CD1c-positive myeloid dendritic cell (primary cell): ENCODE measurements at regions not wholly inside any gene's neighbourhood (a gene's known extent, or its start where the extent isn't known, plus 50 kb on each side); places are given as distances from the start of the nearest gene placed in this dataset.
"Not testable (repeated sequence)": the region's sequence is repeated elsewhere in the genome, so short reads cannot be mapped to it uniquely, and the experiment has no call there.

Experiments used
- DNase-seq: peaks from one replicate; pipeline ENCODE4 v3.0.0-alpha.2; 2016; ENCODE audit errors: extremely low spot score

DNA sequence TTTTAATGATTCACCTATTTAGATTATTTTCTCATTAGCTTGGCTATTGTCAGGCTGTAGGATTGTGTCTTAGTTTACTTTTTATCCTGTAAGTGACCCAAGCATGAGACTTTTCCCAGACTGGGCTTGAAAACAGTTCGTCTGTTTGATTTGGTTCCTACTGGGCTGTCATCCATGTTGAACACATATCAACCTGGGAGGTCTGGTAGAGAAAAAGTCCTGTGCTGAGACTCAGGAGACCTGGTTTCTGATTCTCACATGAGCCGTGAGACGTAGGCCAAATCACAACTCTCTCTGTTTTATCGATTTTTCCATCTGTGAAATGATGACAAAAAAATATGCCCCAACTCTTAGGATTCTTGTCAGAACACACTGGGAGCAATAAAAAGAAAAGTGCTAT lies 98.8 kb upstream of the GALNT15 start:
- DNase-seq, result no peak

DNA sequence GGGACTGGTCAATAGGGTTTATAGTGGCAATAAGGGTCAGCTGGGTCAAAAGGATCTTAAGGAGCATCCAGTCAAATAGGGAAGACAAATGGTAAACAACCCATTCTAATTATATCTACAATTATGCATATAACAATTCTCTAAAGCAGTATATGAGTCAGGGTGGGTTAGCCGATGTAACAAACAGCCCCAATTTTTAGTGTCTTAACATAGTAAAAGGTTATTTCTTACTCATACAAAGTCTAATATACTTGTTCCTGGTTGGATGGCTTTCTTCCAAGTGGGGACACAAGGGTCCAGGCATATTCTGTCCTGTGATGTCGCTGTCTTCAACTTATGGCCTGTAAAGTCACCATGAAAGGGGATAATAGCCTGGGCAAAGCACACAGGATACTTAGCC lies 97.9 kb upstream of the GALNT15 start:
- no peak for DNase-seq

GRCh38 chr3:16077146-16077545 lies 97.3 kb upstream of the GALNT15 start:
- not testable (repeated sequence) for DNase-seq

GRCh38 chr3:16077681-16078080 lies 96.8 kb upstream of the GALNT15 start:
- not testable (repeated sequence) for DNase-seq

GRCh38 chr3:16079519-16079918 lies 95.0 kb upstream of the GALNT15 start:
- DNase-seq, result no peak

- DNase-seq, result no peak
These were observed 92.8 kb upstream of the GALNT15 start for GRCh38 chr3:16081661-16082060.

DNA sequence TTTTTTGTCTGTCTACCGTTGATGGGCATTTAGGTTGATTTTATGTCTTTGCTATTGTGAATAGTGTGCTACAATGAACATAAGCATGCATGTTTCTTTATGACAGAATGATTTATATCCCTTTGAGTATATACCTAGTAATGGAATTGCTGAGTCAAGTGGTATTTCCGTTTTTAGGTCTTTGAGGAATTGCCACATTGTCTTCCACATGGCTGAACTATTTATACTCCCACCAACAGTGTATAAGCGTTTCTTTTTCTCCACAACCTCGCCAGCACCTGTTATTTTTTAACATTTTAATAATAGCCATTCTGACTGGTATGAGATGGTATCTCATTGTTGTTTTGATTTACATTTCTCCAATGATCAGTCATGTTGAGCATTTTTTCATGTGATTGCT lies 89.6 kb upstream of the GALNT15 start:
- DNase-seq, result no peak

DNA sequence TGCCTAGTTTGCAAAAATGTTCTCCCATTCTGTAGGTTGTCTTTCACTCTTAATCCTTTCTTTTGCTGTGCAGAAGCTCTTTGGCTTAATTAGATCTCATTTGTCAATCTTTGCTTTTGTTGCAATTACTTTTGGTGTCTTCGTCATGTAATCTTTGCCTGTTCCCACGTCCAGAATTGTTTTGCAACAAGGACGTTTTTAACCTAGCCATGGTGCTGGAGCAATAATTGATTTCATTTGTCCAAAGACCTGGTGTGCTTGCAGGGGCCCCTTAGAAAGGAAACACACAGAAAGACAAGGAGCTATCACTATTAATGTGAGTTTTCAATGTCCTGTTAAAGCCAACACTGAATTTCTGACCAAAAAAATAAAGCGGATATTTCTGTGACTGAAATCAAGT lies 89.1 kb upstream of the GALNT15 start:
- DNase-seq, result no peak

GRCh38 chr3:16085884-16086608 lies 88.4 kb upstream of the GALNT15 start:
- no peak for DNase-seq

GRCh38 chr3:16086690-16087089 lies 87.8 kb upstream of the GALNT15 start:
- DNase-seq, result no peak

DNA sequence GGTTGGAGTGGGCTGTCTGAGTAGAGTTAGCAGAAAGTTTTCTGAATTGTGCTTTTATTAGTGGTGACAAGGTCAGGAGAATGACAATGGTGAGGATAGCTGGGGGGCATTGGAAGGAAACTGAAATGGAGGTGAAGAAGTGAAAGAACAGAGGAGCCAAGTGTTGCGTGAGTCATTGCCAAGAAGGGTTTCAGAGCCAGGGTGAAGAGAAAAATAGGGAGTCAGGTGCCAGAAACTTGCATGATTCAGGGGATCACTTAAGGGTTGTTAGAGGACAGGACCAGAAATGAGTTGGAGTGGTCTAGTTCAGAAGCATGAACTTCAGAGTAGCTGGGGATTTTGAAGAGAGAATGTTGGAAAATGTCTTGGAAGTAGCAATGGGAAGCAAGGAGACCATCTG lies 86.0 kb upstream of the GALNT15 start:
- no peak for DNase-seq

GRCh38 chr3:16089521-16089920 lies 85.0 kb upstream of the GALNT15 start:
- DNase-seq, result no peak

GRCh38 chr3:16090024-16090423 lies 84.5 kb upstream of the GALNT15 start:
- no peak for DNase-seq

GRCh38 chr3:16090706-16091105 lies 83.8 kb upstream of the GALNT15 start:
- no peak for DNase-seq

DNA sequence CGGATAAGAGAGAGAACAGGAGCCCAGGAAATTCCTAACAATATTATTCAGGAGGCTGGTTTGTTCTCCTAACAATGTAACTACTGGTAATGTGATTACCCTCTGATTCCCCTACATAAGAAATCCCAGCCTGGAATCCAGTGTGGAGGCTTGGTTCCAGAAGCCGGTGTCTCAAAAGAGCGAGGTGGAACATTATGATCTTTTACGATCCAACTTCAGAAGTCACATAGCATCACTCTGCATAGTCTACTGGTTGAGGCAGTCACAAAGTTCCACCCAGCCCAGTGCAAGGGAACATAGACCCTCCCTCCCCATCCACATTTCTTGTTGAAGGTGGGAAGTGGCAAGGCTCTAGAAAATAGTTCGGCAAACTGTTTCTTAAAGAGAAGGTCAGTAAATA lies 81.6 kb upstream of the GALNT15 start:
- no peak for DNase-seq

DNA sequence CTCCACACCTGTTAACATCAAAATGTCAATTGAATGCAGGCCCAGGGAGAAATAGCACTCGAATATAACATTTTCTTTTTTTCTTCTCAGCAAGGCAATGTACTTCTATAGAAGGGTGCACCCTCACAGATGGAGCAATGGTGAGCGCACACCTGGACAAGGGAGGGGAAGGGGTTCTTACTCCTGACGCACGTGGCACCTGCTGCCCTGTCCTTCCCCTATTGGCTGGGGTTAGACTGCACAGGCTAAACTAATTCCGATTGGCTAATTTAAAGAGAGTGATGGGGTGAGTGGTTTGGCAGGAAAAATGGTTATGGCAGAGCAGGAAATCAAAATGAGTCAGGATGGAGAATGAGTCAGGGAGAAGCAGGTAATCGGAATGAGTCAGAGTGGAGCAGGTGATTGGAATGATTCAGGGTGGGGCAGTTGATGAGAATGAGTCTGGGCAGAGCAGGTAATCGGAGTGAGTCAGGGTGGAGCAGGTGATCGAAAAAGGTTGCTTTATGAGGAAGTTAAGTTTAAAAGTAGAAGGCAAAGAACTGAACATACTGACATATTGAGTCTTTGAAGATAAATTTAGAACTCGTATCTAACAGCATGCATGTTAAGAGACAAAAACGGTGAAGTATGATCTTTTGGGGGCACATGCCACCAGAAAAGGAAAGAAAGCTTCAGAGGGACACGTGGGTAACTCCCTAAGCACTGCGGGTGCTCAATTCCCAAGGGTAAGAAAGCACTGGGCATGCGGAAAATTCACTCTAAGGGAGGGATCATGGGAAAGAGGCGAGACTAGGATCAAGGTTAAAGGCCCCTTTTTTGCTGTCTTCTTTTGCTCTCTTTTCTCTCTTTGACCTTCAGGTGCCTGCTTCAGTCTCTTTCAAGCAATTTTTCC lies 72.9 kb upstream of the GALNT15 start:
- no peak for DNase-seq

DNA sequence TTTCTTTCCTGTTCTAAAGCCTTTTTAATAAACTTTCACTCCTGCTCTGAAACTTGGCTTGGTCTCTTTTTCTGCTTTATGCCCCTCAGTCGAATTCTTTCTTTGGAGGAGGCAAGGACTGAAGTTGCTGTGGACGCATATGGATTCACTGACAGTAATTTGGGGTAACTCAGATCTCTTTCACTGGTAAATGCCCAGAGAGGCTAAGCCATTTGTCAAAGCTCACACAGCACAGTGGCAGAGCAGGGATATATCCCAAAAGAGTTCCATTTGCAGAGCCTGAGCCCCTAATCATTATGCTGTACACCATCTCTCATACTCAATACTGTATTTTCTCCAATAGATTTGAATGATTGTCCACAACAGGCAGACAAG lies 72.3 kb upstream of the GALNT15 start:
- no peak for DNase-seq

- DNase-seq, result no peak
These were observed 71.5 kb upstream of the GALNT15 start for GRCh38 chr3:16102905-16103364.

DNA sequence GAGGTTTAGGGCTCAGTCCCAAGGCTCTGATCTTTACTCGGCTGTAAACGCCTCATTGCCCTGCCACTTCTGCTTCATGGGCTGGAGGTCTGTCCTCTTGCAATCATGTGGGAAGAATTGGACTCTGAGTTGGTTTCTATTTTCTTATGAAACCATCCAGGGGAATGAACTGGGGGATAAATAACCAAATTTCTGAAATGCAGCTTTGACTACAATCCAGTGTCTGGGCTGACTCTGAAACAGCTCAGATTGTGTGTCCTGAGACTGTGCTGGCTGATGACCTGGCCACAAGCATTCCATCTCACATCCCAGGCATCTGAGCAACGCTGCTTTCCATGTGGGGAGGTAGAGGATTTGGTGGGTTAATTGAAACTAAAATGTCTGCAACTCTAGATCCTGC lies 71.0 kb upstream of the GALNT15 start:
- DNase-seq, result no peak

DNA sequence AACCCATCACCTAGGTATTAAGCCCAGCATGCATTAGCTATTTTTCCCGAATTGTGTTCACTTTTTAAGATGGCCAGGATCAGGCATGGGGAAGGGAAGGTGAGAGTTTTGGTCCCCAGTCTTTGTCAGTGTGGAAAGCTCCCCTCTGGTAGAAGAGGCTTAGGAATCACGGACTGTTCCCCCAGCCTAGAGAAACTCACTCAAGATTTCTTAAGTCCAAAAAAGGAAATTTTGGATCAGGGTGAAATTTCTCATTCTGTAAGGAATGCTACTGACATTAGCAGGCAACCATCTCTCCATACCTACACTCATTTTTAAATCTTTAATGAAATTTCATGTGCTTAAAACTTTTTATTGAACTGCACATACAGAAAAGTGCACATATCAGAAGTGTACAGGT lies 70.3 kb upstream of the GALNT15 start:
- DNase-seq, result no peak

DNA sequence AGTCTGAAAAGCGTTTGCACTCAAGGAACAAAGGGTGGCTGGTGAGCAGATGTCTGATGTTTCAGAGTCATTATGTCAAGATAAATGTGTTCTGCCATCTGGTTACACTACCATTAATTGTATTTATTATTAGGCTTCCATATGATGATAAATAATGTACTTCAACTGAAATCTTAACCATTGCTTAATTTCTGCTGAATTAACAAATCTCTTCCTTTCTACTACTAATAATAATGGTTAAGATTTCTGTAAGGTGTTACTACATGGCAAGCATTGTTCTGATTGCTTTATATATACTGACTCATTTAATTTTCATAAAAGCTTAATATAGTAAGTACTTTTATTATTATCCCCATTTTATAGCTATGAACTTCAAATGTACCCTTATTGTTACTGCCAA lies 68.4 kb upstream of the GALNT15 start:
- DNase-seq, result no peak

DNA sequence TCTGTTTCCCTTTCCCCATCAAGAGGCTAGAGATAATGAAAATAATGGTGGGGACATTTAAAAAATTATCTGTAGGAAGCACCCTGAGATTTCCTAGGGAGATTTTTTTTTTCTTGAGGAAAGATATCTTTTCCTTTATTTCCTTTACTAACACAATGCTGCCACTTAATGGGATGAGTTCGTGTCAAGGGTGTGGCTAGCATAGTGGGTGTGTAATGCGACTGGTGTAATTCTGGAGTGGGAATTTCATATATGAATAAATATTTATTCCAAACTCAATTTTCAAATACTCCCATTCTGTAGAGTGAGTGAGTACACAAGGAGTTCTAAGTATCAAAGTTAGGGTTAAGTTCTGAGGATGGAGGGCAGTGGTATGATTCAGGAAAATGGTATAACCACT lies 66.1 kb upstream of the GALNT15 start:
- DNase-seq, result no peak

- no peak for DNase-seq
These were observed 64.6 kb upstream of the GALNT15 start for GRCh38 chr3:16109929-16110328.
